ENCODE measurements at regions not wholly inside any gene's neighbourhood (a gene's known extent, or its start where the extent isn't known, plus 50 kb on each side); places are given as distances from the start of the nearest gene placed in this dataset.

- no peak for TF ChIP-seq CTCF (IDR thresholded peaks at IDR 0.05)
- TF ChIP-seq POLR2A (IDR thresholded peaks at IDR 0.05), result no peak
Observed at GRCh38 chr1:90768098-90768497, 51.0 kb upstream of the BARHL2 start.

Measured in vagina (tissue), 2 donors.